ENCODE measurements at regions not wholly inside any gene's neighbourhood (a gene's known extent, or its start where the extent isn't known, plus 50 kb on each side); places are given as distances from the start of the nearest gene placed in this dataset.

DNA sequence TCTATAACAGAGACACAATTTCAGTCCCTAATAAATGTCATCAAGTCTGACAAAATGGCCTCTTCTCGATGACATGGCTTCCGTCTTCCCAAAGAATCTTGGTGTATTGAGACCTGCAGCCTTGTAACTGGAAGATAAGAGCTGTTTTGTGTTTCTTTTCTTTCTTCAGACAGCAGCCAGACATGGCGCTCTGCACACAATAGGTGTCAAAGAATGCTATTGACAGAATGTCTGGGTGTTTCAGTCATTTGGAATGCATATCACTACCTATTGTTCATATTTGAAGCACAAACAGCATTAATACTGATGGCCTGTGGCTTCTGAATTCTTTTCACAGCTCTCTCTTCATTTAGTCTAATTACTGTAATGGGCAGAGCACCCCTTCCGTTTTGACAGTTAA is 344.8 kb downstream of the RPRM start:
- H3K27me3 ChIP-seq (ENCODE audit: control insufficient read depth, insufficient read depth, low read length) = no peaks in the 10 kb centered on the region
- no peaks in the 10 kb centered on the region for H3K36me3 ChIP-seq (ENCODE audit: control insufficient read depth, insufficient read depth, low read length)
- H3K4me2 ChIP-seq (ENCODE audit: extremely low read depth, insufficient read depth, low read length) = no peak overlapping the region
- no peaks in the 10 kb centered on the region for H3K9me3 ChIP-seq (ENCODE audit: control insufficient read depth, insufficient read depth, low read depth, low read length)
- no peak overlapping the region for H3K4me3 ChIP-seq (replicated peaks in 1 of 4; ENCODE audit: control extremely low read depth in 1 of 4, insufficient read depth in 1 of 4, low read depth in 3 of 4, low read length in 4 of 4)
- H3K4me1 ChIP-seq (ENCODE audit: control insufficient read depth, extremely low read depth, insufficient read depth, low read length) = no peaks in the 10 kb centered on the region
- no peak for DNase-seq (ENCODE audit: low read depth in 2 of 2)
- H4K20me1 ChIP-seq (ENCODE audit: control insufficient read depth, extremely low read depth, insufficient read depth, low read length) = no peaks in the 10 kb centered on the region
- no peak overlapping the region for H2AFZ ChIP-seq (ENCODE audit: low read length)
- no peak overlapping the region for H3K9ac ChIP-seq (ENCODE audit: insufficient read depth, low read length)
- no peaks in the 10 kb centered on the region for H3K79me2 ChIP-seq (ENCODE audit: control insufficient read depth, insufficient read depth, low read length)
- H3K27ac ChIP-seq (ENCODE audit: insufficient read depth, low read length) = no peak overlapping the region
- TF ChIP-seq, protein P1, sequence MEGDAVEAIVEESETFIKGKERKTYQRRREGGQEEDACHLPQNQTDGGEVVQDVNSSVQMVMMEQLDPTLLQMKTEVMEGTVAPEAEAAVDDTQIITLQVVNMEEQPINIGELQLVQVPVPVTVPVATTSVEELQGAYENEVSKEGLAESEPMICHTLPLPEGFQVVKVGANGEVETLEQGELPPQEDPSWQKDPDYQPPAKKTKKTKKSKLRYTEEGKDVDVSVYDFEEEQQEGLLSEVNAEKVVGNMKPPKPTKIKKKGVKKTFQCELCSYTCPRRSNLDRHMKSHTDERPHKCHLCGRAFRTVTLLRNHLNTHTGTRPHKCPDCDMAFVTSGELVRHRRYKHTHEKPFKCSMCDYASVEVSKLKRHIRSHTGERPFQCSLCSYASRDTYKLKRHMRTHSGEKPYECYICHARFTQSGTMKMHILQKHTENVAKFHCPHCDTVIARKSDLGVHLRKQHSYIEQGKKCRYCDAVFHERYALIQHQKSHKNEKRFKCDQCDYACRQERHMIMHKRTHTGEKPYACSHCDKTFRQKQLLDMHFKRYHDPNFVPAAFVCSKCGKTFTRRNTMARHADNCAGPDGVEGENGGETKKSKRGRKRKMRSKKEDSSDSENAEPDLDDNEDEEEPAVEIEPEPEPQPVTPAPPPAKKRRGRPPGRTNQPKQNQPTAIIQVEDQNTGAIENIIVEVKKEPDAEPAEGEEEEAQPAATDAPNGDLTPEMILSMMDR (conservative IDR thresholded peaks at IDR 0.05 in 1 of 2, IDR thresholded peaks at IDR 0.05 in 1 of 2; ENCODE audit: low read depth in 1 of 2, low read length in 2 of 2) = no peak
- no peak for TF ChIP-seq EZH2 (IDR thresholded peaks at IDR 0.05; ENCODE audit: low read length, missing control alignments)

DNA sequence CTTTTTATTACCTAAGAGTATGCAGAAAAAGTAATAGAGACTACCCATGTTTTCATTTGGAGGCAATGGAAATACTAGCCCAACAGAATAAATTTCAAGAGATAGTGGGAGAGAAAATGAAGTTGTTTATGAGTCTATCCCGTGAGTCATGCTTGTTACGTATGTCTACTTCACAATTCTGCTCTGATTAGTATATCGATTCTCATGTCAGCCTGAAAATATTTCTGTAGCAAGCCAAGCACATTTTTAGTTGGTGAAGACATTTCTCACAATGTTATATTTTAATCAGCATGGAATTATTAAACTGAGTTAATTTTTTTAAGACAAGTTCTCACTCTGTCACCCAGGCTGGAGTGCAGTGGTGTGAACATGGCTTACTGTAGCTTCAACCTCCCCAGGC is 346.1 kb downstream of the RPRM start:
- Histone ChIP-seq H2AFZ (ENCODE audit: low read length) (no peak overlapping the region), H3K4me3 (replicated peaks in 1 of 4; ENCODE audit: control extremely low read depth in 1 of 4, insufficient read depth in 1 of 4, low read depth in 3 of 4, low read length in 4 of 4) (no peak overlapping the region), H3K9ac (ENCODE audit: insufficient read depth, low read length) (no peak overlapping the region), H3K27ac (ENCODE audit: insufficient read depth, low read length) (no peak overlapping the region), H3K4me1 (ENCODE audit: control insufficient read depth, extremely low read depth, insufficient read depth, low read length) (no peaks in the 10 kb centered on the region), H3K36me3 (ENCODE audit: control insufficient read depth, insufficient read depth, low read length) (no peaks in the 10 kb centered on the region), H4K20me1 (ENCODE audit: control insufficient read depth, extremely low read depth, insufficient read depth, low read length) (no peaks in the 10 kb centered on the region), H3K79me2 (ENCODE audit: control insufficient read depth, insufficient read depth, low read length) (no peaks in the 10 kb centered on the region), H3K9me3 (ENCODE audit: control insufficient read depth, insufficient read depth, low read depth, low read length) (no peaks in the 10 kb centered on the region), H3K27me3 (ENCODE audit: control insufficient read depth, insufficient read depth, low read length) (no peaks in the 10 kb centered on the region), H3K4me2 (ENCODE audit: extremely low read depth, insufficient read depth, low read length) (no peak overlapping the region)
- TF ChIP-seq EZH2 (IDR thresholded peaks at IDR 0.05; ENCODE audit: low read length, missing control alignments) = no peak
- TF ChIP-seq, protein P1 (conservative IDR thresholded peaks at IDR 0.05 in 1 of 2, IDR thresholded peaks at IDR 0.05 in 1 of 2; ENCODE audit: low read depth in 1 of 2, low read length in 2 of 2) = no peak
- DNase-seq (ENCODE audit: low read depth in 2 of 2) = no peak

DNA sequence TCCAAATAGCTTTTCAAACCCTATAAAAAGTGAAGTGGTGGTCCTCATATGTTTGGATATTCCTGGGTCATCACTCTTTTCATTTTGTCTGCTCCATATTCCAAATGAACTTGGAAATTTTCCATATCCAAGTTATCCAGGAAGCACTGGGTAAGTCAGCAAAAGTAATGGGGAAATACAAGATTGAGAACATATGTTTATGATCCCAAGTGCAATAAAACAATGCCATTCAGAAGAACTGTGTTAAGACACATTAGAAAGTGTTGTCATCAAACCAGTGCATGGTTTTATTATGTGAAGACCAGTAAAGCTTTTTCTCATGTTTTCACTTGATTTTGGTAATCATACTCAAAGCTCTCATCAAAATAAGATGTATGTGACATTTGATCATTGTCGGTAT is 363.4 kb downstream of the RPRM start:
- no peak overlapping the region for H3K4me3 ChIP-seq (replicated peaks in 1 of 4; ENCODE audit: control extremely low read depth in 1 of 4, insufficient read depth in 1 of 4, low read depth in 3 of 4, low read length in 4 of 4)
- H3K9me3 ChIP-seq (ENCODE audit: control insufficient read depth, insufficient read depth, low read depth, low read length) = no peaks in the 10 kb centered on the region
- no peaks in the 10 kb centered on the region for H3K79me2 ChIP-seq (ENCODE audit: control insufficient read depth, insufficient read depth, low read length)
- TF ChIP-seq EZH2 (IDR thresholded peaks at IDR 0.05; ENCODE audit: low read length, missing control alignments) = no peak
- TF ChIP-seq, protein P1 (conservative IDR thresholded peaks at IDR 0.05 in 1 of 2, IDR thresholded peaks at IDR 0.05 in 1 of 2; ENCODE audit: low read depth in 1 of 2, low read length in 2 of 2) = no peak
- DNase-seq (ENCODE audit: low read depth in 2 of 2) = no peak
- H3K27me3 ChIP-seq (ENCODE audit: control insufficient read depth, insufficient read depth, low read length) = no peaks in the 10 kb centered on the region
- no peak overlapping the region for H3K4me2 ChIP-seq (ENCODE audit: extremely low read depth, insufficient read depth, low read length)
- H3K4me1 ChIP-seq (ENCODE audit: control insufficient read depth, extremely low read depth, insufficient read depth, low read length) = no peaks in the 10 kb centered on the region
- H2AFZ ChIP-seq (ENCODE audit: low read length) = no peak overlapping the region
- no peaks in the 10 kb centered on the region for H3K36me3 ChIP-seq (ENCODE audit: control insufficient read depth, insufficient read depth, low read length)
- H3K27ac ChIP-seq (ENCODE audit: insufficient read depth, low read length) = no peak overlapping the region
- H4K20me1 ChIP-seq (ENCODE audit: control insufficient read depth, extremely low read depth, insufficient read depth, low read length) = no peaks in the 10 kb centered on the region
- no peak overlapping the region for H3K9ac ChIP-seq (ENCODE audit: insufficient read depth, low read length)

Measured in fibroblast of lung (primary cell).